ENCODE measurements at regions not wholly inside any gene's neighbourhood (a gene's known extent, or its start where the extent isn't known, plus 50 kb on each side); places are given as distances from the start of the nearest gene placed in this dataset.

GRCh38 chr2:240280621-240281020 is 140.2 kb upstream of the OTOS start:
- DNase-seq (ENCODE audit: low spot score) = no peak

- DNase-seq (ENCODE audit: low spot score) = no peak
Measured at GRCh38 chr2:240284503-240285259, 144.2 kb upstream of the OTOS start.

GRCh38 chr2:240285725-240286124 is 145.3 kb upstream of the OTOS start:
- DNase-seq (ENCODE audit: low spot score) = no peak

- DNase-seq (ENCODE audit: low spot score) = no peak
Measured at GRCh38 chr2:240286596-240286995, 146.1 kb upstream of the OTOS start.

GRCh38 chr2:240287011-240287410 is 146.6 kb upstream of the OTOS start:
- DNase-seq (ENCODE audit: low spot score) = no peak

GRCh38 chr2:240287496-240288086 is 147.1 kb upstream of the OTOS start:
- no peak for DNase-seq (ENCODE audit: low spot score)

- no peak for DNase-seq (ENCODE audit: low spot score)
Measured at GRCh38 chr2:240288087-240288521, 147.4 kb upstream of the GPC1 start.

GRCh38 chr2:240289701-240290431 is 145.6 kb upstream of the GPC1 start:
- DNase-seq (ENCODE audit: low spot score) = no peak

GRCh38 chr2:240290432-240291336 is 144.8 kb upstream of the GPC1 start:
- DNase-seq (ENCODE audit: low spot score) = no peak

GRCh38 chr2:240291337-240292034 is 144.0 kb upstream of the GPC1 start:
- no peak for DNase-seq (ENCODE audit: low spot score)

GRCh38 chr2:240292035-240292574 is 143.4 kb upstream of the GPC1 start:
- no peak for DNase-seq (ENCODE audit: low spot score)

GRCh38 chr2:240292619-240293525 is 142.6 kb upstream of the GPC1 start:
- DNase-seq (ENCODE audit: low spot score) = no peak

- no peak for DNase-seq (ENCODE audit: low spot score)
Measured at GRCh38 chr2:240293557-240294461, 141.7 kb upstream of the GPC1 start.

GRCh38 chr2:240294514-240294913 is 140.9 kb upstream of the GPC1 start:
- DNase-seq (ENCODE audit: low spot score) = no peak

GRCh38 chr2:240295256-240296103 is 140.0 kb upstream of the GPC1 start:
- no peak for DNase-seq (ENCODE audit: low spot score)

- DNase-seq (ENCODE audit: low spot score) = no peak
Measured at GRCh38 chr2:240296104-240296406, 139.4 kb upstream of the GPC1 start.

- no peak for DNase-seq (ENCODE audit: low spot score)
Measured at GRCh38 chr2:240296476-240297255, 138.8 kb upstream of the GPC1 start.

All from ureter (tissue), 1 donor.